Hepatic stellate cell (primary cell): ENCODE measurements at regions not wholly inside any gene's neighbourhood (a gene's known extent, or its start where the extent isn't known, plus 50 kb on each side); places are given as distances from the start of the nearest gene placed in this dataset.

ENCODE experiments used
- DNase-seq: peaks from one replicate; pipeline ENCODE4 v3.0.0; 2011; ENCODE audit warnings: low spot score

- no peak for DNase-seq
These were observed 313.5 kb downstream of the AGTPBP1 start for GRCh38 chr9:85428230-85428629.

GRCh38 chr9:85427772-85428171 is 314.0 kb downstream of the AGTPBP1 start:
- DNase-seq = no peak

- DNase-seq = peak; percentile 48
These were observed 316.6 kb downstream of the AGTPBP1 start for GRCh38 chr9:85425153-85425611.

- no peak for DNase-seq
These were observed 318.3 kb downstream of the AGTPBP1 start for GRCh38 chr9:85423422-85423821.

GRCh38 chr9:85421641-85422040 is 320.1 kb downstream of the AGTPBP1 start:
- DNase-seq = no peak

- DNase-seq = no peak
These were observed 321.0 kb downstream of the AGTPBP1 start for GRCh38 chr9:85420750-85421149.

- DNase-seq = no peak
These were observed 324.1 kb downstream of the AGTPBP1 start for GRCh38 chr9:85417674-85418073.

- DNase-seq = no peak
These were observed 325.0 kb downstream of the AGTPBP1 start for GRCh38 chr9:85416715-85417114.

GRCh38 chr9:85414390-85414789 is 327.4 kb downstream of the AGTPBP1 start:
- DNase-seq = no peak

GRCh38 chr9:85408494-85408893 is 333.3 kb downstream of the AGTPBP1 start:
- no peak for DNase-seq

- DNase-seq = no peak
These were observed 336.2 kb downstream of the AGTPBP1 start for GRCh38 chr9:85405566-85405950.

GRCh38 chr9:85404911-85405565 is 336.7 kb downstream of the AGTPBP1 start:
- no peak for DNase-seq

GRCh38 chr9:85402551-85402950 is 339.2 kb downstream of the AGTPBP1 start:
- no peak for DNase-seq

- DNase-seq = no peak
These were observed 339.8 kb downstream of the AGTPBP1 start for GRCh38 chr9:85401998-85402397.

- no peak for DNase-seq
These were observed 344.7 kb downstream of the AGTPBP1 start for GRCh38 chr9:85397005-85397404.

- DNase-seq = no peak
These were observed 349.5 kb downstream of the AGTPBP1 start for GRCh38 chr9:85392260-85392659.

GRCh38 chr9:85377731-85378289 is 363.9 kb downstream of the AGTPBP1 start:
- DNase-seq = no peak

GRCh38 chr9:85368781-85369180 is 373.0 kb downstream of the AGTPBP1 start:
- no peak for DNase-seq

GRCh38 chr9:85359161-85359560 is 382.6 kb downstream of the AGTPBP1 start:
- DNase-seq = no peak

GRCh38 chr9:85349046-85349445 is 392.7 kb downstream of the AGTPBP1 start:
- no peak for DNase-seq

GRCh38 chr9:85347541-85347940 is 394.2 kb downstream of the AGTPBP1 start:
- no peak for DNase-seq

GRCh38 chr9:85344901-85345300 is 396.9 kb downstream of the AGTPBP1 start:
- DNase-seq = no peak

- DNase-seq = no peak
These were observed 402.4 kb downstream of the AGTPBP1 start for GRCh38 chr9:85339338-85339737.

GRCh38 chr9:85334228-85334627 is 407.5 kb downstream of the AGTPBP1 start:
- DNase-seq = no peak
